HEK293 (cell line): ENCODE measurements at regions not wholly inside any gene's neighbourhood (a gene's known extent, or its start where the extent isn't known, plus 50 kb on each side); places are given as distances from the start of the nearest gene placed in this dataset.

Source experiments
- CTCF ChIA-PET: fragments of 350-600 bp; formaldehyde crosslinking; extraction: SDS; loops from one replicate; lab custom pipeline; 2021; ENCODE audit warnings: antibody characterized with exemption; lab: Yijun Ruan, JAX
- POLR2A ChIA-PET: fragments of 300-600 bp; formaldehyde crosslinking; extraction: SDS; loops from one replicate; lab custom pipeline; 2020; ENCODE audit warnings: antibody characterized with exemption, inconsistent platforms; lab: Yijun Ruan, JAX
- H3K27ac ChIP-seq: fragments of 200-500 bp; sonication (Bioruptor generic); 2 replicates; pipeline ENCODE4 v1.5.1; 2014; ENCODE audit warnings: low read depth, low read length, control low read depth, inconsistent platforms; ENCODE audit errors: extremely low read depth
- H3K36me3 ChIP-seq, 2 experiments: fragments of 200-500 bp in 1 of 2; sonication (Bioruptor generic) in 1 of 2; 1 replicate in 1 of 2; 2 replicates in 1 of 2; pipeline ENCODE4 v1.5.1; 2014 to 2017; ENCODE audit warnings: inconsistent platforms in 2 of 2, low read length in 2 of 2; ENCODE audit not compliant: control insufficient read depth in 2 of 2, insufficient read depth in 1 of 2
- H3K4me1 ChIP-seq: fragments of 200-500 bp; sonication (Bioruptor generic); 2 replicates; pipeline ENCODE4 v1.5.1; 2014; ENCODE audit warnings: mild to moderate bottlenecking, low read length, inconsistent platforms; ENCODE audit not compliant: control insufficient read depth, insufficient read depth
- H3K4me3 ChIP-seq: 2 replicates; pipeline ENCODE4 v1.5.1; 2011; ENCODE audit warnings: low read depth, mild to moderate bottlenecking, control low read depth, low read length, moderate library complexity
- H3K9me3 ChIP-seq: fragments of 200-500 bp; sonication (Bioruptor generic); 2 replicates; pipeline ENCODE4 v1.5.1; 2014; ENCODE audit warnings: low read depth, low read length, inconsistent platforms; ENCODE audit not compliant: control insufficient read depth, insufficient read depth
- FEZF1 ChIP-seq: fragments of 450-650 bp; formaldehyde crosslinking; IDR thresholded peaks from 2 replicates; pipeline ENCODE4 v1.5.1; 2016; ENCODE audit warnings: missing biosample characterization, missing genetic modification characterization
- GLIS2 ChIP-seq: fragments of 450-650 bp; formaldehyde crosslinking; IDR thresholded peaks from 2 replicates; pipeline ENCODE4 v1.5.1; 2016; ENCODE audit warnings: missing biosample characterization, missing genetic modification characterization
- IKZF3 ChIP-seq: fragments of 450-650 bp; IDR thresholded peaks from 2 replicates; pipeline ENCODE4 v1.5.0; 2018; ENCODE audit warnings: missing biosample characterization, mild to moderate bottlenecking, missing genetic modification characterization, moderate library complexity
- YY1 ChIP-seq: fragments of 450-650 bp; formaldehyde crosslinking; IDR thresholded peaks from 2 replicates; pipeline ENCODE4 v1.5.1; 2018; ENCODE audit warnings: missing biosample characterization, missing genetic modification characterization
- ZBTB1 ChIP-seq: fragments of 450-650 bp; formaldehyde crosslinking; IDR thresholded peaks from 2 replicates; pipeline ENCODE4 v1.5.1; 2016; ENCODE audit warnings: missing biosample characterization, missing genetic modification characterization
- ZEB2 ChIP-seq: fragments of 450-650 bp; formaldehyde crosslinking; IDR thresholded peaks from 2 replicates; pipeline ENCODE4 v1.5.1; 2016; ENCODE audit warnings: missing biosample characterization, missing genetic modification characterization
- ZNF133 ChIP-seq: fragments of 450-650 bp; formaldehyde crosslinking; IDR thresholded peaks from 2 replicates; pipeline ENCODE4 v1.5.1; 2016; ENCODE audit warnings: missing biosample characterization, missing genetic modification characterization
- ZNF169 ChIP-seq: fragments of 450-650 bp; formaldehyde crosslinking; IDR thresholded peaks from 2 replicates; pipeline ENCODE4 v1.5.1; 2016; ENCODE audit warnings: missing biosample characterization, missing genetic modification characterization
- ZNF221 ChIP-seq: fragments of 450-650 bp; formaldehyde crosslinking; IDR thresholded peaks from 2 replicates; pipeline ENCODE4 v1.5.1; 2017; ENCODE audit warnings: missing biosample characterization, missing genetic modification characterization, borderline replicate concordance
- ZNF23 ChIP-seq: fragments of 450-650 bp; formaldehyde crosslinking; IDR thresholded peaks from 2 replicates; pipeline ENCODE4 v1.5.1; 2016; ENCODE audit warnings: missing biosample characterization, missing genetic modification characterization, borderline replicate concordance
- ZNF24 ChIP-seq: fragments of 450-650 bp; formaldehyde crosslinking; IDR thresholded peaks from 2 replicates; pipeline ENCODE4 v1.5.1; 2016; ENCODE audit warnings: missing biosample characterization, missing genetic modification characterization
- ZNF248 ChIP-seq: fragments of 450-650 bp; formaldehyde crosslinking; IDR thresholded peaks from 2 replicates; pipeline ENCODE4 v1.5.1; 2017; ENCODE audit warnings: missing biosample characterization, missing genetic modification characterization
- ZNF274 ChIP-seq, 2 experiments: fragments of 200-500 bp in 1 of 2; fragments of 450-650 bp in 1 of 2; sonication (Bioruptor generic) in 1 of 2; formaldehyde crosslinking in 1 of 2; IDR thresholded peaks; 2 replicates each; pipeline versions ENCODE4 v1.5.1 to v1.6.1; 2014 to 2016; ENCODE audit warnings: borderline replicate concordance in 1 of 2, inconsistent platforms in 1 of 2, low read length in 1 of 2, missing biosample characterization in 1 of 2, missing genetic modification characterization in 1 of 2
- ZNF398 ChIP-seq: fragments of 450-650 bp; formaldehyde crosslinking; IDR thresholded peaks from 2 replicates; pipeline ENCODE4 v1.5.1; 2017; ENCODE audit warnings: missing biosample characterization, missing genetic modification characterization
- ZNF426 ChIP-seq: fragments of 450-650 bp; formaldehyde crosslinking; IDR thresholded peaks from 2 replicates; pipeline ENCODE4 v1.5.1; 2017; ENCODE audit warnings: missing biosample characterization, missing genetic modification characterization, mild to moderate bottlenecking, inconsistent platforms, moderate library complexity
- ZNF513 ChIP-seq: fragments of 450-650 bp; IDR thresholded peaks from 2 replicates; pipeline ENCODE4 v1.5.1; 2018; ENCODE audit warnings: missing biosample characterization, missing genetic modification characterization
- ZNF626 ChIP-seq: fragments of 450-650 bp; sonication (Bioruptor Pico); formaldehyde crosslinking; IDR thresholded peaks from 2 replicates; pipeline ENCODE4 v1.5.1; 2018; ENCODE audit warnings: missing biosample characterization, missing genetic modification characterization, inconsistent platforms
- ZNF664 ChIP-seq: fragments of 450-650 bp; formaldehyde crosslinking; IDR thresholded peaks from 2 replicates; pipeline ENCODE4 v1.5.1; 2016; ENCODE audit warnings: missing biosample characterization, missing genetic modification characterization
- ZNF692 ChIP-seq: fragments of 450-650 bp; formaldehyde crosslinking; IDR thresholded peaks from 2 replicates; pipeline ENCODE4 v1.5.1; 2016; ENCODE audit warnings: missing biosample characterization, missing genetic modification characterization
- ZNF785 ChIP-seq: fragments of 450-650 bp; formaldehyde crosslinking; IDR thresholded peaks from 2 replicates; pipeline ENCODE4 v1.5.1; 2016; ENCODE audit warnings: missing biosample characterization, missing genetic modification characterization
- ZNF830 ChIP-seq: fragments of 450-650 bp; IDR thresholded peaks from 2 replicates; pipeline ENCODE4 v1.5.0; 2018; ENCODE audit warnings: missing biosample characterization, missing genetic modification characterization, low read depth, mild to moderate bottlenecking, moderate library complexity
- ZSCAN16 ChIP-seq: fragments of 450-650 bp; formaldehyde crosslinking; IDR thresholded peaks from 2 replicates; pipeline ENCODE4 v1.5.1; 2016; ENCODE audit warnings: missing biosample characterization, missing genetic modification characterization
- ZSCAN18 ChIP-seq: fragments of 450-650 bp; formaldehyde crosslinking; IDR thresholded peaks from 2 replicates; pipeline ENCODE4 v1.5.1; 2016; ENCODE audit warnings: missing biosample characterization, missing genetic modification characterization
- ZSCAN30 ChIP-seq: fragments of 450-650 bp; IDR thresholded peaks from 2 replicates; pipeline ENCODE4 v1.5.1; 2018; ENCODE audit warnings: missing biosample characterization, mild to moderate bottlenecking, missing genetic modification characterization, moderate library complexity
- ZSCAN4 ChIP-seq: fragments of 450-650 bp; formaldehyde crosslinking; IDR thresholded peaks from 2 replicates; pipeline ENCODE4 v1.5.1; 2017; ENCODE audit warnings: missing biosample characterization, missing genetic modification characterization

- TF ChIP-seq ZSCAN4 (no peak), ZNF692 (tag by site-specific recombination) (no peak), ZNF664 (tag by site-specific recombination) (no peak)
- CTCF ChIA-PET: interaction anchor here (1.2 kb wide), 1 partner anchor 11 kb away, joined by 3 read pairs; no protein-coding TSS in a partner anchor
- H3K9me3 ChIP-seq: no peaks in the 10 kb centered on the region
- no peak overlapping the region for H3K27ac ChIP-seq
- H3K36me3 ChIP-seq: no peaks in the 10 kb centered on the region
- no peak overlapping the region for H3K4me3 ChIP-seq
- POLR2A ChIA-PET: interaction anchor here (0.6 kb wide), 1 partner anchor 40 kb away, joined by 3 read pairs; no protein-coding TSS in a partner anchor
- no peaks in the 10 kb centered on the region for H3K4me1 ChIP-seq
Observed at GRCh38 chr14:53744857-53745256, 211.8 kb downstream of the BMP4 start.

- CTCF ChIA-PET: no interaction called here
- H3K4me3 ChIP-seq: no peak overlapping the region
- POLR2A ChIA-PET: no interaction called here
- H3K9me3 ChIP-seq: no peaks in the 10 kb centered on the region
- H3K27ac ChIP-seq: no peak overlapping the region
- H3K36me3 ChIP-seq: no peaks in the 10 kb centered on the region
- no peaks in the 10 kb centered on the region for H3K4me1 ChIP-seq
- no peak for TF ChIP-seq ZNF24 (tag by site-specific recombination)
- no peak for TF ChIP-seq ZNF830 (tag by site-specific recombination)
- no peak for TF ChIP-seq ZNF133 (tag by site-specific recombination)
- no peak for TF ChIP-seq ZNF221
- no peak for TF ChIP-seq ZNF513 (tag by site-specific recombination)
- no peak for TF ChIP-seq ZBTB1 (tag by site-specific recombination)
- no peak for TF ChIP-seq FEZF1 (tag by site-specific recombination)
- TF ChIP-seq ZNF398 (tag by site-specific recombination): no peak
- TF ChIP-seq IKZF3 (tag by site-specific recombination): no peak
- TF ChIP-seq ZNF785 (tag by site-specific recombination): no peak
- TF ChIP-seq ZNF626 (tag by site-specific recombination): no peak
- TF ChIP-seq ZNF248 (tag by site-specific recombination): no peak
- no peak for TF ChIP-seq ZSCAN30 (tag by site-specific recombination)
Observed at GRCh38 chr14:53743371-53743770, 213.3 kb downstream of the BMP4 start.

- no peaks in the 10 kb centered on the region for H3K4me1 ChIP-seq
- H3K36me3 ChIP-seq: no peaks in the 10 kb centered on the region
- no peak overlapping the region for H3K27ac ChIP-seq
- no peak overlapping the region for H3K4me3 ChIP-seq
- H3K9me3 ChIP-seq: no peaks in the 10 kb centered on the region
- POLR2A ChIA-PET: no interaction called here
- CTCF ChIA-PET: no interaction called here
- TF ChIP-seq ZNF23 (no peak), GLIS2 (tag by site-specific recombination) (no peak), ZEB2 (tag by site-specific recombination) (no peak), ZSCAN18 (tag by site-specific recombination) (no peak), ZNF274 (IDR thresholded peaks at IDR 0.05; ENCODE audit: low read length) (no peak), ZNF274 (tag by site-specific recombination; IDR thresholded peaks at IDR 0.05; ENCODE audit: borderline replicate concordance) (no peak), ZSCAN16 (tag by site-specific recombination) (no peak), ZNF426 (tag by site-specific recombination) (no peak), YY1 (tag by site-specific recombination) (no peak), ZNF169 (tag by site-specific recombination) (no peak)
Observed at GRCh38 chr14:53742233-53742620, 214.4 kb downstream of the BMP4 start.
